Mesodermal cell (in vitro differentiated cells): ENCODE measurements at regions not wholly inside any gene's neighbourhood (a gene's known extent, or its start where the extent isn't known, plus 50 kb on each side); places are given as distances from the start of the nearest gene placed in this dataset.
"Not testable (repeated sequence)": the region's sequence is repeated elsewhere in the genome, so short reads cannot be mapped to it uniquely, and the experiment has no call there.

Experiments
- H3K27ac ChIP-seq: 2 replicates; pipeline ENCODE4 v1.7.0; 2013; ENCODE audit warnings: mild to moderate bottlenecking, low read depth, low read length, moderate library complexity; ENCODE audit not compliant: severe bottlenecking
- H3K36me3 ChIP-seq: 2 replicates; pipeline ENCODE4 v1.7.1; 2013; ENCODE audit warnings: mild to moderate bottlenecking, low read length, moderate library complexity; ENCODE audit not compliant: control insufficient read depth, insufficient read depth
- H3K4me1 ChIP-seq: one replicate; pipeline ENCODE4 v1.7.1; 2013; ENCODE audit warnings: mild to moderate bottlenecking, low read length; ENCODE audit not compliant: insufficient read depth, control insufficient read depth, poor library complexity, severe bottlenecking
- H3K4me3 ChIP-seq: 2 replicates; pipeline ENCODE4 v1.7.0; 2013; ENCODE audit warnings: low read length, control low read depth, mild to moderate bottlenecking; ENCODE audit not compliant: insufficient read depth, poor library complexity, severe bottlenecking; ENCODE audit errors: extremely low read depth
- H3K9me3 ChIP-seq: 2 replicates; pipeline ENCODE4 v1.7.1; 2013; ENCODE audit warnings: mild to moderate bottlenecking, low read length, moderate library complexity; ENCODE audit not compliant: control insufficient read depth
- WGBS, 2 experiments: methylation state at CpG; one replicate each; pipeline ENCODE4 v1.1.5; 2013; ENCODE audit warnings: missing lambda C conversion rate in 2 of 2; ENCODE audit not compliant: insufficient coverage in 2 of 2; 5-methylcytosine and 5-hydroxymethylcytosine counted together

GRCh38 chr7:86454753-86455152, 189.0 kb upstream of the GRM3 start:
- Histone ChIP-seq H3K36me3 (no peaks in the 10 kb centered on the region), H3K27ac (no peak overlapping the region), H3K4me3 (no peak overlapping the region), H3K4me1 (no peaks in the 10 kb centered on the region), H3K9me3 (no peaks in the 10 kb centered on the region)
- no CpG with 5 or more reads among the region's 2 CpGs for WGBS, 2 experiments

DNA sequence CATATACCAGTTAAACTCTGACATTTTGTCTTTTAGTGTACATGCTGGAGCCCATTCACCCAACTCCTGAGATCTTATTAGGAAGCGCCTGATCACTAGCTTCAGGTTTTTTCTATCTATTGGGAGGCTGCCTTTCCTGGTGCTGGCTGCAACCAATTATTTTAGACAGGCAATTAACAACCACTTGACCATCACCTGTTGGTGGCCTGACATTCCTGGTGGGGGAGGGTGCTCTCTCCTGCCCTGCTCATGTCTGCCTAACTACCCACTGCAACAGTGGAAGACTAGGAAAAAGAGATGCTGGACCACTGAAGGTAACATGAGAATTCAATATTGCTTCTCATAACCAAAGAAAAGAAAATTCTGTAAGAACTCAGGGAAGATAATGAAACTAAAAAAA, 190.3 kb upstream of the GRM3 start:
- Histone ChIP-seq H3K9me3 (no peaks in the 10 kb centered on the region), H3K27ac (no peak overlapping the region), H3K36me3 (no peaks in the 10 kb centered on the region), H3K4me3 (no peak overlapping the region), H3K4me1 (no peaks in the 10 kb centered on the region)
- WGBS, 2 experiments, result 100% methylated on average over 1 of the region's 1 CpG

- H3K4me3 ChIP-seq, result no peak overlapping the region
- no peaks in the 10 kb centered on the region for H3K4me1 ChIP-seq
- H3K27ac ChIP-seq, result no peak overlapping the region
- H3K36me3 ChIP-seq, result no peaks in the 10 kb centered on the region
- 79 to 93% methylated on average over 2 to 3 of the region's 3 CpGs for WGBS, 2 experiments
- no peaks in the 10 kb centered on the region for H3K9me3 ChIP-seq
Measured at GRCh38 chr7:86448856-86449255, 194.9 kb upstream of the GRM3 start.

DNA sequence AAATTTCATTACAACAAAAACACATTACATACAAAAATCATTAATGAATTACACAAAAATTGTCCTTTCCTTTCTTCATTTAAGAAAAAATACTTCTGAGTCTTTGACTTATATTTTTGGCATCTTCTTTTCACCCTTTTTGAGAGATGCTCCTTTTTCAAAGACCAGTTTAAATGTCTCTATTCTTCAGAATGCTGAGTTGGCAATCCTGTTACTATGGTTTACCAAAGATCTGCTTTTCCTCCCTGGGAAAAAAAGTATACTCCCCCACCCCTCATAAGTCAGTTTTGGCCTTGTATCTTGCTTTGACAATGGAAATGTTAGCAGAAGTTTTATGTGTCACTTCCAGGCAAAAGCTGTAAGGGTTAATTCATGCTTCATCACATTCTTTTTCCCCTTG, 198.4 kb upstream of the GRM3 start:
- H3K4me1 ChIP-seq, result no peaks in the 10 kb centered on the region
- no peaks in the 10 kb centered on the region for H3K9me3 ChIP-seq
- no peak overlapping the region for H3K27ac ChIP-seq
- H3K4me3 ChIP-seq, result no peak overlapping the region
- H3K36me3 ChIP-seq, result no peaks in the 10 kb centered on the region

GRCh38 chr7:86444245-86444644, 199.5 kb upstream of the GRM3 start:
- WGBS, 2 experiments, result 60% methylated on average over 1 of the region's 2 CpGs; no CpG with 5 or more reads in 1 of the 2 experiments
- Histone ChIP-seq H3K4me1 (no peaks in the 10 kb centered on the region), H3K9me3 (no peaks in the 10 kb centered on the region), H3K36me3 (no peaks in the 10 kb centered on the region), H3K4me3 (no peak overlapping the region), H3K27ac (no peak overlapping the region)

- H3K9me3 ChIP-seq, H3K4me1 ChIP-seq, H3K4me3 ChIP-seq, H3K27ac ChIP-seq, H3K36me3 ChIP-seq: not testable (repeated sequence)
- 89 to 94% methylated on average over 9 to 25 of the region's 29 CpGs for WGBS, 2 experiments
Measured at GRCh38 chr7:86440420-86440819, 203.3 kb upstream of the GRM3 start.

- WGBS, 2 experiments, result 100% methylated on average over 1 of the region's 2 CpGs; no CpG with 5 or more reads in 1 of the 2 experiments
- Histone ChIP-seq H3K36me3 (no peaks in the 10 kb centered on the region), H3K27ac (no peak overlapping the region), H3K9me3 (no peaks in the 10 kb centered on the region), H3K4me1 (no peaks in the 10 kb centered on the region), H3K4me3 (no peak overlapping the region)
Measured at GRCh38 chr7:86437951-86438450, 205.7 kb upstream of the GRM3 start.

GRCh38 chr7:86431761-86432160, 211.9 kb upstream of the GRM3 start:
- no peak overlapping the region for H3K4me3 ChIP-seq
- no peak overlapping the region for H3K27ac ChIP-seq
- 94 to 100% methylated on average over 1 to 3 of the region's 4 CpGs for WGBS, 2 experiments
- no peaks in the 10 kb centered on the region for H3K9me3 ChIP-seq
- H3K36me3 ChIP-seq, result no peaks in the 10 kb centered on the region
- H3K4me1 ChIP-seq, result no peaks in the 10 kb centered on the region

GRCh38 chr7:86411814-86412213, 231.9 kb upstream of the GRM3 start:
- H3K4me1 ChIP-seq, result no peaks in the 10 kb centered on the region
- no peak overlapping the region for H3K27ac ChIP-seq
- no peaks in the 10 kb centered on the region for H3K9me3 ChIP-seq
- no peak overlapping the region for H3K4me3 ChIP-seq
- no peaks in the 10 kb centered on the region for H3K36me3 ChIP-seq
- WGBS, 2 experiments, result 92% methylated on average over 2 of the region's 2 CpGs; no CpG with 5 or more reads in 1 of the 2 experiments

- H3K27ac ChIP-seq, result no peak overlapping the region
- WGBS, 2 experiments, result 92 to 100% methylated on average over 3 to 5 of the region's 7 CpGs
- H3K4me3 ChIP-seq, result no peak overlapping the region
- H3K9me3 ChIP-seq, result no peaks in the 10 kb centered on the region
- no peaks in the 10 kb centered on the region for H3K36me3 ChIP-seq
- no peaks in the 10 kb centered on the region for H3K4me1 ChIP-seq
Measured at GRCh38 chr7:86407291-86407690, 236.4 kb upstream of the GRM3 start.

GRCh38 chr7:86391813-86392212, 251.9 kb upstream of the GRM3 start:
- H3K9me3 ChIP-seq, result no peaks in the 10 kb centered on the region
- no peak overlapping the region for H3K4me3 ChIP-seq
- no peaks in the 10 kb centered on the region for H3K4me1 ChIP-seq
- 74 to 86% methylated on average over 4 to 6 of the region's 6 CpGs for WGBS, 2 experiments
- H3K27ac ChIP-seq, result no peak overlapping the region
- no peaks in the 10 kb centered on the region for H3K36me3 ChIP-seq
